VCaP (cell line): ENCODE measurements at regions not wholly inside any gene's neighbourhood (a gene's known extent, or its start where the extent isn't known, plus 50 kb on each side); places are given as distances from the start of the nearest gene placed in this dataset.

Experiments
- H3K27ac ChIP-seq: fragments of 450-650 bp; 2 replicates; pipeline ENCODE4 v1.5.1; 2017
- TF ChIP-seq, protein P1 (sequence below): fragments of 450-650 bp; conservative IDR thresholded peaks from 2 replicates; pipeline ENCODE4 v1.5.1; 2017; ENCODE audit warnings: mild to moderate bottlenecking, moderate library complexity

DNA sequence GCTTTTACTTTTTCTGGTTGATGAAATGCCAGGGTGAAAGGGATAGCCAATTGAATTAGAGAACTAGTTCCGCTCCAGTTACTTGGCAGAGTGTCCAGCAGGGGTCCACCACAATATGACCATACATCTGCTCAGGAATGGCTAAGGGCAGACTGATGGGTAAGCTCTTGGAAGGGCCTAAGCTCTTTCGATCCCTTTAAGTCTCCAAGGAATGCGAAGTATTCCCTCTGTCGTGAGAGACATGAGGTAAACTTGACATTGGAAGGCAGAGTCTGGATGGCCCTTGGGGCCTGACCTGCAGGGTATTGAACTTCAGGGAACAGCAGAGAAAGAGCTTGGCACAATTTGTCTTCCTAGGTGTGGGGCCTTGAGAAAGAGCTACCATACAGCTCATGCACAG, 805.8 kb downstream of the PLOD2 start:
- TF ChIP-seq, protein P1, sequence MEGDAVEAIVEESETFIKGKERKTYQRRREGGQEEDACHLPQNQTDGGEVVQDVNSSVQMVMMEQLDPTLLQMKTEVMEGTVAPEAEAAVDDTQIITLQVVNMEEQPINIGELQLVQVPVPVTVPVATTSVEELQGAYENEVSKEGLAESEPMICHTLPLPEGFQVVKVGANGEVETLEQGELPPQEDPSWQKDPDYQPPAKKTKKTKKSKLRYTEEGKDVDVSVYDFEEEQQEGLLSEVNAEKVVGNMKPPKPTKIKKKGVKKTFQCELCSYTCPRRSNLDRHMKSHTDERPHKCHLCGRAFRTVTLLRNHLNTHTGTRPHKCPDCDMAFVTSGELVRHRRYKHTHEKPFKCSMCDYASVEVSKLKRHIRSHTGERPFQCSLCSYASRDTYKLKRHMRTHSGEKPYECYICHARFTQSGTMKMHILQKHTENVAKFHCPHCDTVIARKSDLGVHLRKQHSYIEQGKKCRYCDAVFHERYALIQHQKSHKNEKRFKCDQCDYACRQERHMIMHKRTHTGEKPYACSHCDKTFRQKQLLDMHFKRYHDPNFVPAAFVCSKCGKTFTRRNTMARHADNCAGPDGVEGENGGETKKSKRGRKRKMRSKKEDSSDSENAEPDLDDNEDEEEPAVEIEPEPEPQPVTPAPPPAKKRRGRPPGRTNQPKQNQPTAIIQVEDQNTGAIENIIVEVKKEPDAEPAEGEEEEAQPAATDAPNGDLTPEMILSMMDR = no peak
- no peak overlapping the region for H3K27ac ChIP-seq

DNA sequence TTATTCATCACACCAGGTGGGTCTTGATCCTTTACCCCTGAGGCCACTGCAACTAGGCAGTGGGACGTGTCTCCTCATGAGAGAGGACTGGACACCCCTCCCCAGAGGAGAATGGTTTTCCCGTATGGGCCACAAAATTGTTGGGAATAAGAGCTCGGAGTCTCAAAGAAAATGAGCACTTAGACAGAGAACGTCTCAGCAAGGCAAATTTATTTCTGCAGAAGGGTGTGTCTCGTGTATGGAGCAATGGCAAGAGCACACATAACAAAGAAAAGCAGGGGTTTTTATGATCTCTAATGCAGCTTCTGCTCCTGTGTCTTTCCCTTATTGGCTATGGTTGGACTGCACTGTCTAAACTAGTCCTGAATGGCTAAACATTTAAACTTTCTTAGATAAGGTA, 803.5 kb downstream of the PLOD2 start:
- H3K27ac ChIP-seq = no peak overlapping the region
- TF ChIP-seq, protein P1 = no peak

- TF ChIP-seq, protein P1 = no peak
- H3K27ac ChIP-seq = no peak overlapping the region
Measured at GRCh38 chr3:145359040-145359439, 801.9 kb downstream of the PLOD2 start.

DNA sequence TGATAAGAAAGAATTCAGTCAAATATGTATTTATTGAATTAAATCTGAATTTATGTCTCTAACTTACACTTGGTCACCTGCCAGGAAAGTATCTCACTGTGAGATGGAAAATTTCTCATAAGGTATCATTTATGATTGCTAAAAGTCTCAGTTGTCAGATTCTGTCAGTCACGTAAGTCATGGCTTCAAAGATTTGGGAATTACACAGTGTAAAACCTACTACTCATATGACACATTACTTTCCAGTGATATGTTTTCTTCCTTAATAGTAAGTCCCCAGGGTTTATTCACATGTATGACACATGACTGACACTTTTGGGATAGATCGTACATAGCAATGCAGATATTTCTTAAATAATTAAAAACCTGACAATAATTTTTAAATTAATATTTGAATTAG, 792.2 kb downstream of the PLOD2 start:
- H3K27ac ChIP-seq = no peak overlapping the region
- TF ChIP-seq, protein P1 = no peak

GRCh38 chr3:145370870-145371269, 790.1 kb downstream of the PLOD2 start:
- no peak overlapping the region for H3K27ac ChIP-seq
- TF ChIP-seq, protein P1 = no peak

DNA sequence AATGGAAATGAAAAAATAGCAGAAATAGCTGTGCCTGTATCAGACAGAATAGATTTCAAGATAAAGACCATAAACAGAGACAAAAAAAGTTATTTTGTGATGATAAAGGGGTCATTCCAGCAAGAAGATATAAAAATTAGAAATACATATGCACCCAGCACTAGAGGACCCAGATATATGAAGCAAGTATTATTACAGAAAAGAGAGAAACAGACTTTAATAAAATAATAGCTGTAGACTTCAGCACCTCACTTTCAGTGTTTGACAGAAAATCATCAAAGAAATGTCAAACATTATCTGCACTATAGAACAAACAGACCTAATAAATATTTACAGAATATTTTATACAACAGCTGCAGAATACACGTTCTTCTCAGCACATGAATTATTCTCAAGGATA, 783.7 kb downstream of the PLOD2 start:
- H3K27ac ChIP-seq = no peak overlapping the region
- TF ChIP-seq, protein P1 = no peak

GRCh38 chr3:145383416-145383815, 777.6 kb downstream of the PLOD2 start:
- TF ChIP-seq, protein P1 = no peak
- H3K27ac ChIP-seq = no peak overlapping the region

- H3K27ac ChIP-seq = no peak overlapping the region
- TF ChIP-seq, protein P1 = no peak
Measured at GRCh38 chr3:145384307-145384706, 776.7 kb downstream of the PLOD2 start.
